NB4 (cell line): ENCODE measurements at regions not wholly inside any gene's neighbourhood (a gene's known extent, or its start where the extent isn't known, plus 50 kb on each side); places are given as distances from the start of the nearest gene placed in this dataset.

Source experiments
- POLR2A ChIP-seq: IDR thresholded peaks from 2 replicates; pipeline ENCODE4 v1.6.1; 2011; ENCODE audit warnings: mild to moderate bottlenecking; ENCODE audit not compliant: insufficient read length; ENCODE audit errors: extremely low read depth
- TF ChIP-seq, protein P1 (sequence below): IDR thresholded peaks from one replicate; pipeline ENCODE4 v1.5.1; 2012; ENCODE audit warnings: low read depth, low read length

DNA sequence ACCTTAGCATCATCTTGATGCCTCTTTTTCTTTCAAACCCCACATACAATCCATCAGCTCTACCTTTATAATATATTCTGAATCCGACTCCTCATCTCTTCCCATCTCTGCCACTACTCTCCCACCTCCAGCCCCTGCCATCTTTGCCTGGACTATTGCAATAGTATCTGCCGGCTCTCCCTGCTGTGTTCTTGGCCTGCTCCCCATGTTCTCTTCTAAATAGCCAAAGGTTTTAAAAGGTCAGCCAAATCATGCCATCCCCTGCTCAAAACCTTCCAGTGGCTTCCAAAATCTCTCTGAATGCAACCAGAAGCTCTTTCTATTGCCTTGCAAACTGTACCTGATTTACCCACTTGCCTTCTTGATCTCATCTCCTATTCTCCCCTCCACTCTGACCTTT is 266.0 kb downstream of the PTTG2 start:
- TF ChIP-seq, protein P1, sequence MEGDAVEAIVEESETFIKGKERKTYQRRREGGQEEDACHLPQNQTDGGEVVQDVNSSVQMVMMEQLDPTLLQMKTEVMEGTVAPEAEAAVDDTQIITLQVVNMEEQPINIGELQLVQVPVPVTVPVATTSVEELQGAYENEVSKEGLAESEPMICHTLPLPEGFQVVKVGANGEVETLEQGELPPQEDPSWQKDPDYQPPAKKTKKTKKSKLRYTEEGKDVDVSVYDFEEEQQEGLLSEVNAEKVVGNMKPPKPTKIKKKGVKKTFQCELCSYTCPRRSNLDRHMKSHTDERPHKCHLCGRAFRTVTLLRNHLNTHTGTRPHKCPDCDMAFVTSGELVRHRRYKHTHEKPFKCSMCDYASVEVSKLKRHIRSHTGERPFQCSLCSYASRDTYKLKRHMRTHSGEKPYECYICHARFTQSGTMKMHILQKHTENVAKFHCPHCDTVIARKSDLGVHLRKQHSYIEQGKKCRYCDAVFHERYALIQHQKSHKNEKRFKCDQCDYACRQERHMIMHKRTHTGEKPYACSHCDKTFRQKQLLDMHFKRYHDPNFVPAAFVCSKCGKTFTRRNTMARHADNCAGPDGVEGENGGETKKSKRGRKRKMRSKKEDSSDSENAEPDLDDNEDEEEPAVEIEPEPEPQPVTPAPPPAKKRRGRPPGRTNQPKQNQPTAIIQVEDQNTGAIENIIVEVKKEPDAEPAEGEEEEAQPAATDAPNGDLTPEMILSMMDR = no peak
- no peak for TF ChIP-seq POLR2A
